ENCODE measurements at regions not wholly inside any gene's neighbourhood (a gene's known extent, or its start where the extent isn't known, plus 50 kb on each side); places are given as distances from the start of the nearest gene placed in this dataset.

DNA sequence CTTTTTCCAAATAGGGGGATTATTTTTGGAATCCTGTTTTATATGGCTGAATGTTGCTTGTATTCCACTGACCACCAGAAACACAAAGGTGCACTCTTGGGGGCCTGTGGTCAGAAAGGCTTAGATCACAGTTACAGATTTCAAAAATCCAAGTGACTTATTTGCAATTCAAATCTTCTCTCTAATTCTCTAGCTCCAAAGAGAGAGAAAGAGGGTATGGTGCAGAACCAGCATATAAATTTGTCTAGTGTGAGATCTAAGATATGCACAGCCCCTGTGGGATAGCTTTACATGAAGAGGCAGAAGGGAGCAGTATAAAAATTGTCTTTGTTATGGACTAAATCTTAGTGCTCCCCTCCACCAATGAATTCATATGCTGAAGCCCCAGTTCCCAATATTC, 1121.7 kb upstream of the CELF2 start:
- no peak for DNase-seq (ENCODE audit: low spot score)
- intact Hi-C loops (cut with DNase I): no loop called here
- TF ChIP-seq POLR2AphosphoS5 (IDR thresholded peaks at IDR 0.05) (no peak), POLR2A (IDR thresholded peaks at IDR 0.05) (no peak)
- TF ChIP-seq, protein P1, sequence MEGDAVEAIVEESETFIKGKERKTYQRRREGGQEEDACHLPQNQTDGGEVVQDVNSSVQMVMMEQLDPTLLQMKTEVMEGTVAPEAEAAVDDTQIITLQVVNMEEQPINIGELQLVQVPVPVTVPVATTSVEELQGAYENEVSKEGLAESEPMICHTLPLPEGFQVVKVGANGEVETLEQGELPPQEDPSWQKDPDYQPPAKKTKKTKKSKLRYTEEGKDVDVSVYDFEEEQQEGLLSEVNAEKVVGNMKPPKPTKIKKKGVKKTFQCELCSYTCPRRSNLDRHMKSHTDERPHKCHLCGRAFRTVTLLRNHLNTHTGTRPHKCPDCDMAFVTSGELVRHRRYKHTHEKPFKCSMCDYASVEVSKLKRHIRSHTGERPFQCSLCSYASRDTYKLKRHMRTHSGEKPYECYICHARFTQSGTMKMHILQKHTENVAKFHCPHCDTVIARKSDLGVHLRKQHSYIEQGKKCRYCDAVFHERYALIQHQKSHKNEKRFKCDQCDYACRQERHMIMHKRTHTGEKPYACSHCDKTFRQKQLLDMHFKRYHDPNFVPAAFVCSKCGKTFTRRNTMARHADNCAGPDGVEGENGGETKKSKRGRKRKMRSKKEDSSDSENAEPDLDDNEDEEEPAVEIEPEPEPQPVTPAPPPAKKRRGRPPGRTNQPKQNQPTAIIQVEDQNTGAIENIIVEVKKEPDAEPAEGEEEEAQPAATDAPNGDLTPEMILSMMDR (IDR thresholded peaks at IDR 0.05): no peak
- Histone ChIP-seq H3K4me3 (no peak overlapping the region), H3K27ac (no peak overlapping the region), H3K27me3 (replicated peaks; ENCODE audit: insufficient read depth) (no peaks in the 10 kb centered on the region), H3K36me3 (no peaks in the 10 kb centered on the region), H3K9me3 (no peaks in the 10 kb centered on the region), H3K4me1 (replicated peaks) (no peaks in the 10 kb centered on the region)

GRCh38 chr10:9898633-9899395, 1118.9 kb upstream of the CELF2 start:
- H3K4me1 ChIP-seq (replicated peaks): no peaks in the 10 kb centered on the region
- H3K36me3 ChIP-seq: no peaks in the 10 kb centered on the region
- no peak overlapping the region for H3K4me3 ChIP-seq
- H3K9me3 ChIP-seq: no peaks in the 10 kb centered on the region
- no peak overlapping the region for H3K27ac ChIP-seq
- DNase-seq (ENCODE audit: low spot score): no peak
- WGBS: 68% methylated on average over 6 of the region's 6 CpGs
- TF ChIP-seq, protein P1 (IDR thresholded peaks at IDR 0.05): no peak
- TF ChIP-seq POLR2AphosphoS5 (IDR thresholded peaks at IDR 0.05): no peak
- TF ChIP-seq POLR2A (IDR thresholded peaks at IDR 0.05): no peak
- intact Hi-C loops (cut with DNase I): no loop called here
- H3K27me3 ChIP-seq (replicated peaks; ENCODE audit: insufficient read depth): no peaks in the 10 kb centered on the region

DNA sequence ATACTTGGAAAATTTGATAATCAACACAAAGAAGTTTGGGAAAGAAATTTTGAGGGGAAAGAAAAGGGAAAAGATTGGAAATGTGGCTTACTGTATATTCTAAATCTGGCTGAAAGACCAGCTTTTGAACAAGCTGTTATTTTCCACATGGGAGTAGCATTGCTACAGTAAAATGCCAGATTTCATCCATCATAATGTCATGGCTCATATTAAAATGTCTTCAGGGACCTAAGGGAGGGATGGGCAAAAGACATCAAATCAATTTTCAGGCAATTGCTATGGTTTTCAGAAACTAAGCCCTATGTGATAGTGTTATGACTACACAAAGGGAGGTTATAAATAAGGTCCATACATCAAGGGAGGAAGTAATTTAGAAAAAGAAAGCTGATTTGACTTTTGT, 1116.9 kb upstream of the CELF2 start:
- no peak overlapping the region for H3K4me3 ChIP-seq

DNA sequence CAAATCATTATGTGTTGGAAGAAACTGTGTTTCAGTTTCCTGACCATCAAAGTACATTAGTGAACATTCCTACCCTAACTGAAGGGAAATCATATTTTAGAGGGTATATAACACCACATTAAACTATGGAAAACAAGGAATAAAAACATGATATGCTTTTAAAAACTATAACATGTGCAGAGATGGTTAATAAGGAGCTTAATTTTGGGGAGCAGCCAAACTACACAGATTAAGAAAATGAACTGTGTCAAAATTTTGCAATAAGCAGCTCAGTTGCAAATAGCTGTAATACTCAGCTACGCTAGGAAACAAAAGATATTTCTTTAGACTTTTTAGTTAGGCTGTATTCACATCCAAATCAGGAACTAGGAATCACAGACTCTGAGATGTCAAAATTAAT, 1115.7 kb upstream of the CELF2 start:
- Histone ChIP-seq H3K27ac (no peak overlapping the region), H3K9me3 (no peaks in the 10 kb centered on the region), H3K4me1 (replicated peaks) (no peaks in the 10 kb centered on the region), H3K36me3 (no peaks in the 10 kb centered on the region), H3K4me3 (no peak overlapping the region), H3K27me3 (replicated peaks; ENCODE audit: insufficient read depth) (no peaks in the 10 kb centered on the region)
- DNase-seq (ENCODE audit: low spot score): no peak
- TF ChIP-seq, protein P1 (IDR thresholded peaks at IDR 0.05): no peak
- TF ChIP-seq POLR2A (IDR thresholded peaks at IDR 0.05) (no peak), POLR2AphosphoS5 (IDR thresholded peaks at IDR 0.05) (no peak)
- WGBS: 51% methylated on average over 1 of the region's 1 CpG
- intact Hi-C loops (cut with DNase I): no loop called here

More for the DNA sequence above, 1116.9 kb upstream of the CELF2 start:
- no peaks in the 10 kb centered on the region for H3K36me3 ChIP-seq
- DNase-seq (ENCODE audit: low spot score): no peak
- H3K27ac ChIP-seq: no peak overlapping the region
- intact Hi-C loops (cut with DNase I): no loop called here
- no peaks in the 10 kb centered on the region for H3K4me1 ChIP-seq (replicated peaks)
- no peak for TF ChIP-seq POLR2AphosphoS5 (IDR thresholded peaks at IDR 0.05)
- TF ChIP-seq, protein P1 (IDR thresholded peaks at IDR 0.05): no peak
- TF ChIP-seq POLR2A (IDR thresholded peaks at IDR 0.05): no peak
- H3K27me3 ChIP-seq (replicated peaks; ENCODE audit: insufficient read depth): no peaks in the 10 kb centered on the region
- H3K9me3 ChIP-seq: no peaks in the 10 kb centered on the region

DNA sequence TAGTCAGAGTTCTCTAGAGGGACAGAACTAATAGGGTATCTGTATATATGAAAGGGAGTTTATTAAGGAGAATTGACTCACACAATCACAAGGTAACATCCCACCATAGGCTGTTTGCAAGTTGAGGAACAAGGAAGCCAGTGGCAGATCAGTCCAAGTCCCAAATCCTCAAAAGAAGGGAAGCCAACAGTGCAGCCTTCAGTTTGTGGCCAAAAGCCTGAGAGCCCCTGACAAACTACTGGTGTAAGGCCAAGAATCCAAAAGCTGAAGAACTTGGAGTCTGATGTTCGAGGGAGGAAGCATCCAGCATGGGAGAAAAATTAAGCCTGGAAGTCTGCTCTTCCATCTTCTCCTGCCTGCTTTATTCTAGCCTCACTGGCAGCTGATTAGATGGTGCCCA, 1107.2 kb upstream of the CELF2 start:
- Histone ChIP-seq H3K36me3 (no peaks in the 10 kb centered on the region), H3K27ac (no peak overlapping the region), H3K4me1 (replicated peaks) (no peaks in the 10 kb centered on the region), H3K27me3 (replicated peaks; ENCODE audit: insufficient read depth) (no peaks in the 10 kb centered on the region), H3K9me3 (no peaks in the 10 kb centered on the region), H3K4me3 (no peak overlapping the region)
- intact Hi-C loops (cut with DNase I): no loop called here
- 64% methylated on average over 1 of the region's 1 CpG for WGBS
- DNase-seq (ENCODE audit: low spot score): no peak
- TF ChIP-seq POLR2AphosphoS5 (IDR thresholded peaks at IDR 0.05) (no peak), POLR2A (IDR thresholded peaks at IDR 0.05) (no peak)
- TF ChIP-seq, protein P1 (IDR thresholded peaks at IDR 0.05): no peak
